ENCODE measurements at regions not wholly inside any gene's neighbourhood (a gene's known extent, or its start where the extent isn't known, plus 50 kb on each side); places are given as distances from the start of the nearest gene placed in this dataset.

DNA sequence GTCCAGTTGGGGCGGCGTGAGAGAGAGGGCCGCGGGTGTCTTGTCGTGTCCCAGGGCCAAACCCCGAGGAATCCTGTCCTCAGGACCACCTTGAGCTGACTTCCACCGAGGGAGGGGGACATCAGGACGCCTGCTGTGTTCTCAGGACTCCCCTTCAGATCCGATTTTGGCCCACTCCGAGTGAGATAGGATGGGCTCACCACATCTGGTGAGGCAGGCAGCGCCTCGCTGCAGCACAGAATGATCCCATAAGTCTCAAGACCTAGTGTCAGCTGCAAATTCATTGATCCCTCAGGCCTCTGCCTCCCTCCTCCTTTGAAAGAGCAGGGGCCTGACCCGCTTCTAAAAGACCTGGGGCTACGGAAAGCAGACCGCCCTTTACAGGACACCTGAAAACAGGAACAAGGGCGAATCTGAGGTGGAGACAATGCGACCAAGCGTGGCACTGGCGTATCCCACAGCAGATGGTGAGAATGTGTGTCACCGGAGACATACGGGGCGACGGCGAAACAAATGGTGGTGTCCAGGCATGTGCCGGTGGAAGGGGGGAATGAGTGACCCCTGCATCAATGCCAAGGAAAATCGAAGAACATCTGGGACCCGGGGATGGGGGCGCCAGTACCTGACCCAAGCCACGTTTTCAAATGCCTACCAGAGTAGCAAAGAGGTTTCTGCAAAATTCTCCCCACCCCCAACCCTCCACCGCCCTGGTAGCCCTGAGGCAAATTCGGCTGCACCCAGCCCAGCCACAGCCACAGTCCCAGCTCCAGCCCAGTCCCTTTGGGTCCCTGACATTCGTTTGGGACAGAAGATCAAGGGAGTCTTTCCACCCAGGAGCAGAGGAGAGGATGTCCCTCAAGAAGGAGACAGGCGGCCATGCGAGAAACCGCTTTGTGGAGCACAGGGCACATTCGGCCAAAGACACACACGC lies 162.1 kb upstream of the ZNF337 start:
- TF ChIP-seq, protein P1, sequence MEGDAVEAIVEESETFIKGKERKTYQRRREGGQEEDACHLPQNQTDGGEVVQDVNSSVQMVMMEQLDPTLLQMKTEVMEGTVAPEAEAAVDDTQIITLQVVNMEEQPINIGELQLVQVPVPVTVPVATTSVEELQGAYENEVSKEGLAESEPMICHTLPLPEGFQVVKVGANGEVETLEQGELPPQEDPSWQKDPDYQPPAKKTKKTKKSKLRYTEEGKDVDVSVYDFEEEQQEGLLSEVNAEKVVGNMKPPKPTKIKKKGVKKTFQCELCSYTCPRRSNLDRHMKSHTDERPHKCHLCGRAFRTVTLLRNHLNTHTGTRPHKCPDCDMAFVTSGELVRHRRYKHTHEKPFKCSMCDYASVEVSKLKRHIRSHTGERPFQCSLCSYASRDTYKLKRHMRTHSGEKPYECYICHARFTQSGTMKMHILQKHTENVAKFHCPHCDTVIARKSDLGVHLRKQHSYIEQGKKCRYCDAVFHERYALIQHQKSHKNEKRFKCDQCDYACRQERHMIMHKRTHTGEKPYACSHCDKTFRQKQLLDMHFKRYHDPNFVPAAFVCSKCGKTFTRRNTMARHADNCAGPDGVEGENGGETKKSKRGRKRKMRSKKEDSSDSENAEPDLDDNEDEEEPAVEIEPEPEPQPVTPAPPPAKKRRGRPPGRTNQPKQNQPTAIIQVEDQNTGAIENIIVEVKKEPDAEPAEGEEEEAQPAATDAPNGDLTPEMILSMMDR (IDR thresholded peaks at IDR 0.05), result no peak
- TF ChIP-seq POLR2A (IDR thresholded peaks at IDR 0.05), result no peak
